ENCODE measurements at regions not wholly inside any gene's neighbourhood (a gene's known extent, or its start where the extent isn't known, plus 50 kb on each side); places are given as distances from the start of the nearest gene placed in this dataset.

- DNase-seq (ENCODE audit: low spot score), result no peak
Measured at GRCh38 chr6:79864421-79864820, 82.9 kb downstream of the ELOVL4 start.

DNA sequence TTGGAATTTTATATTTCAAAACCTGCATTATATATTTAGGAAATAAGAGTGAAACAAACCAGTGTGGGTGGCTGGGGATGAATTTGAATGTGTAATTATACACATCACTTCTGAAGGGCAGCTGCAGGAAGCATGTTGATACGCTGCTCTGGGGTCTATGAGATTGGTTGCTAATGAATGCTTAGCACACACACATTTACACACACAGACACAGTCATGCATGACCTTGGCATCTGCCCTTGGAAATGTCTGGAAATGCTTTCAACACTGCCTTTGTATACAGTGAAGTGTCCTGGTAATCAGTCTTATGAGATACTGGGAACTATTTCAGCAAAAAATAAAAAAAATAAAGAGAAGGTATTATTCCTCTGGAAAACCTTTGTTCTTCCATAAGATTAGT is 83.4 kb downstream of the ELOVL4 start:
- no peak for DNase-seq (ENCODE audit: low spot score)

DNA sequence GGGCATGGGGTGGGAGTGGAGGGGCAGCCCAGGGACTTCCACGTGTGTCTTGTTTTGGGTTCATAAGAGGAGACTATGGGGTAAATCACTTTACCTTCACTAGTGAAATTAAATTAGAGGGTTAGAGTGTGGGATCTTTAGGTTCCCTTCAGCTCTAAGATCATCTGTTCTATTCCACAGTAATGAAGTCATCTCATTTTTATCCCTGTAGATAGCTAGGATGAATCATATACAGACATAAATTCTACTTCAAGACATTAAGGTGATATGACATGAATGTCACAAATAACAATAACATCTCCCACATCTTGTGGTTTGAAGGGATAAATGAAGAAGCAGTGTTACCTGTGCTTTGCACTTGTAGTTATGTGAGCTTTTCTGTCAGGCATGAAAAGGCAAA is 83.8 kb downstream of the ELOVL4 start:
- no peak for DNase-seq (ENCODE audit: low spot score)

GRCh38 chr6:79862711-79863110 is 84.6 kb downstream of the ELOVL4 start:
- DNase-seq (ENCODE audit: low spot score), result no peak

DNA sequence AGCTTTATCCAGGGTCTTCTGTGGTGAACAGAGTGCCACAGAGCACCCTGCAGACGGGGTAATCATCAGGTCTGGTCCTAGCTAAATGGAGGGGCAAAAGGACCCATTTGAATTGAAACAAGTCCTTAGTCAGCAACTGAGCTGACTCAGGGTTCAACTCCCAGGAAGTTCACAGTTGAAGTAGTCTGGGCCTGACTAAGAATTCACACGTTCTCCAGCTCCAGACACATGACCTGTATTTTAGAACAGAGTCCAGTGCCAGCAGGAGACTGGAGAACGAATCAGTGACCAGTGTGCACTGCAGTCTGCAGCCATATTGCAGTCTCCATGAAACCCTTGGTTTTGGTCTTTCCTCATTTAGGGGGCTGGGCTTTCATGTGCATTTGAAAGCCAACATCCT is 85.2 kb downstream of the ELOVL4 start:
- no peak for DNase-seq (ENCODE audit: low spot score)

GRCh38 chr6:79861023-79861422 is 86.3 kb downstream of the ELOVL4 start:
- DNase-seq (ENCODE audit: low spot score), result no peak

DNA sequence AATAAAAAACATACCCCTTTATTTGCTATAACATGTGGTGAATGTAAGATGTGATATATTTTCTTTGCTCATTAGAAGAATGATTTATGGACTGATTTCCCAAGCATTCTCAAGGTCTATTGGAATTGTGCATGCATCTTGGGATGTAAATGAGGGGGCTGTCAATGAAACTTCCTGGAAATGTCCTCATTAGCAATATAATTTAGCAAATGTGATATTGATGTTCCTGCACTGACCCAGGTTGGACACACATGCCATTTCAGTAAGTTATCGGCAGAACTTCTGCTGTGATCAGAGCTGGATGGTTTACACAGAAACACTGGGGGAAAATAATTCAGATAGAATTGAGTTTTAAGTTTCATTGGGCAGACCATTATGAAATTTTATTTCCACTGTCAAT is 99.9 kb downstream of the ELOVL4 start:
- no peak for DNase-seq (ENCODE audit: low spot score)

DNA sequence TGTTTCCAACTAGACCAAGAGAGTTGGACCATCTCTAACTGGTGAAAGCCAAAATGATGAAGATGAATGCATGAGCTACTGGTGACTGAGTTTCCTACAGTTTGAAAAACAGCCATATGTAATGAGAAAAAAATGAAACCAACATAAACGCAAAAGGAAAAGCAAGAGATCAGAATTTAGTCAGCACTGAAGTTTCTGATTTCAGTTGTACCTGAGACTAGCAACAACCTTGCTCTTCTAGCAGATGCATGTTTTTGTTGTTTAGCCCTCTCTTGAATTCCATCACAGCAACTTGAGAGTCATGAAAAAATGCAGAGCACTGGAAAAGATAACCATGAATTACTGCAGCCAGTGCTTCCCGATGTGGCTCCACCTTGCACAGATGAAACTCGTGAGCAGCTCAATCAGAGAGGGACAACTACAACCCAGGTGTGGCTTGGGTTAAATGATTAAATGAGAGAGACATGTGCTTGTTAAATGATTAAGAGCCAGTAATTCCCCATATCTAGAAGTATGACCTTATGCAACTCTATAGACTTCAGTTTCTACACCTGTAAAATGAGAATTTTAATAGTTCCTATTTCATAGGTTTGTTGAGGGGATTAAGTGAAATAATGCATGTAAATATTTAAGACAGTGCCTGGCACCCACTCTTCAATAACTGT is 104.8 kb downstream of the ELOVL4 start:
- no peak for DNase-seq (ENCODE audit: low spot score)

DNA sequence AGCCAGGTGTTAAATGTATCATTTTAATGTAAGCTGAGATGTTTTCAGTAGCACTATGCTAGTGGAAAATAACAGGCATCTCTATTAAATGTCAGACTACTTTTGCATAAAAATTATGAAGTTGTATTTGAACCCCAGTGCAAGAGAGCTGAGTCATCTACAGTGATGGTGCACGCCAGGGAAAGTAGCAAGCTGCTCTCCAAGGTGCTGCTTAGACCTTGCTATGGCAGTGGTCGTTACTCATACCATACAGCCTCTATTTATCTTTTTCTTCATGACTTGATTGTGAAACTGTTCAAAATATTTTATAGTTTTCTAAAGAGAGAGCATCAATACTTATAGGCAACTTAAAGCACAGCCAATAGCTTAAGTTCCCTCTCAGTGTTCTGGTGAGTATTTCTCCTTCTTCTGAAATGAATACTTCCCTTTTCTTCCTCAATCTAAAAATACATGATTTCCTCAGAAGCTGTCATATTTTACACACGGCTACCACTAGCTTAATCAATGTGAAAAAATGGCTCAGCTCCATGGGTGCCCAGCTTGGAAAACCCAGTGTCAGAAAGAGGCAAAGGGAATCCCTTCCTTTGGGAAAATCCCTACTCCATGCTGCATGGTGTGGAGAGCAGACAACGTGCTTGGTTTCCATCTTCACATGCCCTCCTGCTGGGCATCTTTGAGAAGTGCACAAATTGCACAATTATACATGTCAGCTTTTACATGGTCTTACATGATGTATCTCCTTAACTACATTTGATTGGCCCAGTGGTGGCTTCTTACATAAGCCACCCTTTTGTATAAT is 105.6 kb downstream of the ELOVL4 start:
- DNase-seq (ENCODE audit: low spot score), result no peak

GRCh38 chr6:79838851-79839250 is 108.5 kb downstream of the ELOVL4 start:
- DNase-seq (ENCODE audit: low spot score), result no peak

DNA sequence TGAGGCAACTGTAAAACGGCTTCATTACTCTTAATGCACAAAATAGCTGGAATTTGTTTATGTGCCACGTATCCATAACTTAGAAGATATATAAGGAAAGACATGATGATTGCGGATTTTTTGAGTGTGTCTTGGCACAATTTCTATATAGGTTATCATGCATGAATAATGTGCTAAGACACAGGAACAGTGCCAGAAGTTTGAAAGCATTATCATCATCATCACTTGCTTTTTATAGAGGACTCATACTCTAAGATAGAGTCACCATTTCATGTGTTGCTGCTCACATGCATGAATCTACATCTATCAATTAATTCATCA is 113.4 kb downstream of the ELOVL4 start:
- DNase-seq (ENCODE audit: low spot score), result no peak

- no peak for DNase-seq (ENCODE audit: low spot score)
Measured at GRCh38 chr6:79833264-79833963, 113.9 kb downstream of the ELOVL4 start.

DNA sequence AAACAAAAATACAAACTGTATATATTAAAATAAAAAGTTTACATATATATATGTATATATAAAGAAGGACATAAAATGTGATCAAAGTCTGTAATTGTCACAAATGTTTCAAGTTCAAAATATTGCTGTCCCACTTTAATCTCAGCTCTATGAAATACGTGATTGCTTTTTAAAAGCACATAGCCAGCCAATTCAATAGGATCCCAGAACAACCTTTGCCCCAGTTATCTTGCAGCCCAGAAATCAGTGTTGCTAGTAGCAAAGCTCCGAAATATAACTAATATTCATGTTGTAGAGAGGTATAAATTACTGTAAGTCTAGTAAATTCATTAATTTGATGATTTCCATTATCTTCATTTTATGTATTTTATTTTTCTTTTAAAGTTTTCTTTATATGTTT is 114.6 kb downstream of the ELOVL4 start:
- DNase-seq (ENCODE audit: low spot score), result no peak

DNA sequence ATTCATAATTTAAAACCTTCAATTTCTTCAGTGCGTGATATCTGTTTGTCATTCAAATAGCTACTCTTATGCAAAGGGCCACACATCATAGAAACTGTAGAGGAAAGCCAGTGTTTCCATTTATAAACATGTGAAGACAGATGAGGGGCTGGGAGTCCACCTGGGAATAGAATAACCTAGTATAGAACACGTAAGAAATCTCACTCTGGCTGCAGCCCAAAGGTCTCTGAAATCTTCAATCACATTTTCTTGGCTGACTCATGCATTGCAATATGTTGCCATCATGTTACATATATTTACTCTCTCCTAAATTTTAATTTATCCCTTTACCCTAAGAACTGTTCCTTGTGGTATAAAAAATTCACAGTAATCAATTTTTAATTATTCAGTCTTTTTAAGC is 123.2 kb downstream of the ELOVL4 start:
- no peak for DNase-seq (ENCODE audit: low spot score)

- DNase-seq (ENCODE audit: low spot score), result no peak
Measured at GRCh38 chr6:79821859-79822258, 125.5 kb downstream of the ELOVL4 start.

GRCh38 chr6:79818471-79818870 is 128.9 kb downstream of the ELOVL4 start:
- no peak for DNase-seq (ENCODE audit: low spot score)

DNA sequence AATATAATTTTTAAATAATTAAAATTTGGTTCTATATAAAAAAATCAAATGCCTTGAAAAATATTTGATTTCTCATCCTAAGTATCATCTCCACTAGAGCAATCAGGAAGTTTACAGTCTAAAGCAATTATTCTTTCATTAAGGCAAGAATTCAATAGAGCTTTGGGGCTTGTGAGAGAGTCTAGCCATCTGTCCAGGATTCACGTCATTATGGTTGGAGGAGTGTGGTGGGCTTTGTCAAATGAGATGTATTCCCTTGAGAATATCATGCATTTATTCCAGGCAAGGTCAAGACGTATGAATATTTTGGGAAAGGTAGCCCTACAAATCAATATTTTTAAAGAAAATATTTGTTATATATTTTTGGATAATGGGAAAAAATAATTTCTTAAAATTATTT is 132.4 kb downstream of the ELOVL4 start:
- DNase-seq (ENCODE audit: low spot score), result no peak

DNA sequence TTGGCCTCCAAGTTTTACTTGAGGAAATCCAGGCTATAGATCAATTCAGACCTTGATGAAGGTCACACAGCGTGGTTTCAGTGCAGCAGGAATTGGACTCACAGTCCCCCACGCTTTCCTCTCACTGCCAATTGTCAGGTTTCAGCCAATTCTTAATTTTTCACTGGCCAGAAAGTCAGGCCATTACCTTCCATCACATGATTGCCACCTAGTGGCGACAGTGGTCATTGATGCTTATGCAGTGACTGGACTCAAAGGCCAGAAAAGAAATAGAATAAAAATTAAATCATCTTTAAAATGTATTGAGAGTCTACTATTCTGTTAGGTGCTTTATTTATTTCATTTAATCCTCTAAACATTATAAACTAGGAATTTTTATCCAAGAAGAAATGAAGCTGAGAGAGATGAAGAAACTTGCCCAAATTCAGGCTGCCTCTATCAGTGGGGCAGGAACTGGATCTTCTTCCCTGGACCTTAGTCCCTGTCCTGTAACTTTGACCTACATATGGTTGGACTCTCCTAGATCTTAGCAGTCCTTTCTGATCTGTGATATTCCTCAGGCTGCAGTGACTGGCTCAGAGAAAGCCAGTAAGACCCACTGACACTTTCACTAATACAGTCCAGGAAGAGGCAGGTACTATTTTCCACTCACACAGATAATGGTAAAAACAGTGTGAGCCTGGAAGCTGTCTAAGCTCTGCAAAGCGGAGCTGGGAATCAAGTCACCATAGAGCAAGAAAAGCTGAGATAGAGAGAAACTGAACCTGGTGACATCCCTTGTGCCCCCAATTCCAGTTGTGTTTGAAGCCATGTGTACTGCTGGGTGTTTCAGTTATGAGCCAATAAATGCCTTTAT is 133.3 kb downstream of the ELOVL4 start:
- peak; percentile 62 for DNase-seq (ENCODE audit: low spot score)

- DNase-seq (ENCODE audit: low spot score), result no peak
Measured at GRCh38 chr6:79813143-79813850, 134.1 kb downstream of the ELOVL4 start.

DNA sequence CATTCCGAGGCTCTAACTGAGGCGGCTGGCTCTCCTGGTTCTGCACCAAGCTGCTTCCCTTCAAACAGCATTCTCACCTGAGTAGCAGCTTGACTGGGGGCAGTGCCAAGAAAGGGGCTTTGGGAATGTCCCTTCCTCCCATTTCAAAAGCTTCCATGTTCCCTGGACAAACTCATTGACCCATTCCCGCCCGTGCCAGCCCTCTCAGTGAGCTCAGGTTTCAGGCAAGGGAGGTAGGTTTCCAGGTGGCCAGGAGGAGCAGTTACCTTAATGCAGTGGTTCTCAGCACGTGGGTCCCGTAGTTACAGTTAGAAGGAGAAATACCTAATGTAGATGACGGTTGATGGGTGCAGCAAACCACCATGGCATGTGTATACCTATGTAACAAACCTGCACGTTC is 135.2 kb downstream of the ELOVL4 start:
- no peak for DNase-seq (ENCODE audit: low spot score)

GRCh38 chr6:79810871-79811270 is 136.5 kb downstream of the ELOVL4 start:
- no peak for DNase-seq (ENCODE audit: low spot score)

- DNase-seq (ENCODE audit: low spot score), result no peak
Measured at GRCh38 chr6:79810185-79810705, 137.1 kb downstream of the ELOVL4 start.
